Islet precursor cell (in vitro differentiated cells): ENCODE measurements at regions not wholly inside any gene's neighbourhood (a gene's known extent, or its start where the extent isn't known, plus 50 kb on each side); places are given as distances from the start of the nearest gene placed in this dataset.
"Not testable (repeated sequence)": the region's sequence is repeated elsewhere in the genome, so short reads cannot be mapped to it uniquely, and the experiment has no call there.

Experiments used
- DNase-seq: peaks from one replicate; pipeline ENCODE4 v3.0.0-alpha.2; 2018

DNA sequence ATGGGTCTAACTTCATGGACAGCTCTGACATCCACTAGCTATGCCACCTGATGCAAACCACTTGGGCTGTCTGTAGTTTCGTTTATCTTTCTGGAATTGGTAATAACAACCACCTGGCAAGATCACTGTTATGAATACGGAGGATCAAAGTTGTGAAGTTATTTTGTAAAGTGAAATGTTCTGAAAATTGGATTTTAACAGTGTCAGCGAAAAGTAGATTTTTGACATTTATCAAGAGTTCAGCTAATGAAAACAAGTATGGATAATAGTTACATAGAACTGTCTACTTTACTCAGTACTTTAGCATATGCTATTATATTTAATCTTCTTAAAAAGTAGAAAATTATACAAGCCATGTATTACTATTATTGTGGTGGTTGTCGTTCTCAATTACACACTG, 813.8 kb downstream of the RNF144A start:
- DNase-seq = no peak

DNA sequence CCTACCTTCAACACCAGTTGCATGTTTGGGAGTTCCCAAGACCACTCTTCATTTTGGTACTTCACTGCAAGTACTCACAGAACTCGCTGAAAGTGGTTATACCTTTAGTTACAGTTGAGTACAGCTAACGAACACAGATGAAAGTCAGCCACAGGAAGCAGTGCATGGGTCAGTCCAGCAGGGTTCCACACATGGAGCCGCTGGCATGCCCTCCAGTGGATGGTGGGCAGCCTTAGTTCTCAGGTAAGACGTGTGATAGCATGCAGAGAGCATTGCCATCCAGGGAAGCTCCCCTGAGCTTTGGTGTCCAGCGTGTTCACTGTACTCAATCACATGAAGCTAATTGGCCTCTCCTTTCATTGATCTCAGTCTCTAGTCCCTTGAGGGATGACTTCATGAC, 815.3 kb downstream of the RNF144A start:
- no peak for DNase-seq

DNA sequence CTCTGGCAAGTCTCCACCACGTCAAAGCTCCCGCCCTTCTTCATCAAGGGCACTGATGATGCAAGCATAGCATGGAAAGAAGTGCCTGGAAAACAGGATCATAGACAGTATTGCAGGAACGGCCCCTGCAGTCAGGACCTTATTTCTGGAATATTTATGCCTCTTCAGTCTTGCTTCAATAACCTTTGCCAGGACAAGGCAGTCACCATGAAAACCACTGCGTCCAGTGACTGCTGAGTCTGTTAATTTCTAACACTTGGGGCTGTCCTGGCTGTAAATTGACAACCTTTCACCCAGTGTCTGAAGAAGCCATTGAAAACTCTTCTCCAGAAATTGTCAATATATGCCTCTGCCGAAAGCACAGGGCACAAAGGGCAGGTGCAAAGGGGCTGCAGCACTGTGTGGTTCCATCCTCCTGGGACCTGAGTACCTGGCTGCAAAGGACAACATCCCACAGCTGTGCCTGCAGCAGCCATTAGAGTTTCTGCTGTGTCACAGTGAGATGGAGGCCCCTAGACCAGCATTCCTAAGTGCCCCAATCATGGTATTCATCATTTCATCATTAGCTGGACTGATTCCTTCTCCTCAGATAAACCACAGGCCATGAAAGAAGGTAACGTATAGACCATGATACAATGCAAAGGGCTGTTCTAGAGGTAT, 819.6 kb downstream of the RNF144A start:
- DNase-seq = no peak

DNA sequence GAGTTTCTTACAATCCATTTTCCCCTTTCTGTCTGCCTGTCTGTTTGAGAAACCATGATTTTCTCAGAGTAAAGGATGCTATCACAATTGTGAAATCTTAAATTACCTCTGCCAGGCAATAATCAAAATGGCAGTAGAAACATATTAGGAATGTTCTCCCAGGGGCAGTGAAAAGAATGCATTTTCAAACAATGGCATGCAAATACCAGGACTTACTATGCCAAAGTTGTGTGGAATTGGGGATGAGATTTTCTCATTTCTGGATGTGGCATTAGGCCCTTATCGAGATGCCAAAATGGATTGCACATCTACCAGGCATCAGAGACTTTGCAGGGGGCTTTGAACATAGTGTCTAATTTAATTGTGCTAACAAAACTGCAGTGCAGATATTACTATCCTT, 821.4 kb downstream of the RNF144A start:
- DNase-seq = no peak

DNA sequence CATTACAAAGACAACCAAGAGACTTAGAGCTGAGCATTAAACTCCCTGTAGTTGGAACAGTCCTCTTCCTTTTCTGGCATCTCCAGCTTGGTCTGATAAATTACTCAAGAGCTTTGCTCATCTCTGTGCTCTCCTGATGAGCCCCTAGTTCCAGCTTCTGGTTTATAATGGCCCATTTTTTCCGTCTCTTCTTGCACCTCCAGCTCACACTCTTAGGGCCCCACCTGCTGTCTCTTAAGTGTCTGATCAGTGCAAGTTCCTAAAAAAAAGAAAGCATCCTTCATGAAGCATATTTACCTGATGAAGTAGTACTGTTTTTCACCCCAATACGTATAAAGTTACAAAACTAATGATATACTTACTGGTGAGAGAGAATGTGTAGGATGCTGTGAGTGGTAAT, 822.9 kb downstream of the RNF144A start:
- no peak for DNase-seq

DNA sequence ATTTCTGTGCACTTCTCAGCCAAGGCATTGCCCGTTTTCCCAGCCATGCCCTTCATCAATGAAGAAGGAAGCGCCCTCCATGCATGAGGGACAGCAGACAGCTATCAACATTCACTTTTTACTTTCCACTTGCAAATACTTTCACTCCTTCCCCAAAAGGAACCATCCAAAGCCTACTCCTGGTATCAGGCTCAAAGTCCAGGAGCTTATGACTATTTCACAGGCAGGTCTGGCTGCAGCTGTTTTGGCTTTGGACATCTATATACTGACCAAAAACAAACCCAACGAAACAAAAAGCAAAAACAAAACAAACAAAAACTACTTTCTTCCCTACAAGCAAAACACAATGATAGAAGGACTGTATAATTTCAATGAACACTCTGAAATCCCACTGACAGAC, 825.1 kb downstream of the RNF144A start:
- DNase-seq = no peak

DNA sequence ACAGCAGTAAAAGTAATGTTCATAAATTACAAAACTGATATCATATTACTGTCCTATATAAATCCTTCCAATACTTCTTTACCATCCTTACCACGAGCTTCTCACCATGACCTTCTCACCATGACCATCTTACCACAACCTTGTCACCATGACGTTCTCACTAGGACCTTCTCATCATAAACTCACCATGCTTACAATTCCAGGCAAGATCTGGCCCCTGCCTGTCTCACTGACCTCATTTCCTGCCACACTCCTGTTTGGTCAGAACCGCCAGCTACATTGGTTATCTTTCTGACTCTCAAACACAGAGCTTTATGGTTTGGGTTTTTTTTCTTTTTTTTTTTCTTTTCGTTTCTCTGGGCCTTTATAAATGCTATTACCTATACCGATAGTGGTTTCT, 827.6 kb downstream of the RNF144A start:
- no peak for DNase-seq

DNA sequence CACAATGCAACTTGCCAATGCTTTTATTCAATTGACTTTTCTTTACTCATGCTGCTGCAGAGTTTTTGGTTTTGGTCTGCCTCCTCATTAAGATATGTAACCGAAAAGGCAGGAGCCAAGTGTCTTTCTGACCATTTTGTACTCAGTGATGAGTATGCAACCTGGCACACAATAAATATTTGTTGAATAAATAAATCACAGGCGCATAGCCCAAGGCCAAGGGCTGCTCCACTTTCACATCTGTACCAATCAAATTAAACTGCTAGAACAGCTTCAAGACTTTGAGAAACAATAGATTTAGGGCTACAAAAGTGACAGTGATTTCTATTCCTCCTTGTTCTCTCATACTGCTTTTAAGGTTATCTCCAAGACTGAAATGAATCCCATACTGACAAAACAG, 828.2 kb downstream of the RNF144A start:
- DNase-seq = no peak

DNA sequence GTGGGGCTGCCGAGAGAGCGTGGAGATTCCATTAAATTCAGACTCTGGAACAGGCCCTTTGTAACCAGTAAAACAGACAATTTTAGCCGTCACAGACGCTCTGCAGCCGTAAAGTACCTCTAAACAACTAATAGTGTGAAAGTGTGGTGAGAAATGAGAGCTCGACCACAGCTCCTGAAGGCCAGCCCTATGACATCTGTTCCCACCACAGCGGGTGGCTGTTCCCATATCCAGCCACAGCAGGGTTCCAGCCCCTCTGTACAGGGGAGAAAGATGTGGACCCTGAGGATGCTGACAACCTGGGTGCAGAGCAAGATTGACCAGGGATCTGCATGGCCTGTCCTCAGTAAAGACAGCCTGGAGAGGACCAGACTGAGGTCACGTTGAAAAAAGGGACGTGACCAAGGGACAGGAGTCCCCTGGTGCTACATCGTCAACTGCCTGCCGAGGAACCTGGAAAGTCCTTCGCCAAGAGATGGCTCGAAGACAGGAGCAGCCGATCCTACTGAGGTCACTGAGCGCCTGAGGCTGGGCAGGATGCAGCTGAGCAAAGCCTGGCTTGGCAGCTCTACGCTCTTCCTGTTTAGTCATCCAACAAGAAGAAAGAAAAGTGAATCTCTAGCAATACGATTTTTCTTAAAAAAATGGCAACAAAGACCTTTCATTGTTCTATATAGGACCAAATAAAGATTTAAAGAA, 831.7 kb downstream of the RNF144A start:
- DNase-seq = peak; percentile 78

DNA sequence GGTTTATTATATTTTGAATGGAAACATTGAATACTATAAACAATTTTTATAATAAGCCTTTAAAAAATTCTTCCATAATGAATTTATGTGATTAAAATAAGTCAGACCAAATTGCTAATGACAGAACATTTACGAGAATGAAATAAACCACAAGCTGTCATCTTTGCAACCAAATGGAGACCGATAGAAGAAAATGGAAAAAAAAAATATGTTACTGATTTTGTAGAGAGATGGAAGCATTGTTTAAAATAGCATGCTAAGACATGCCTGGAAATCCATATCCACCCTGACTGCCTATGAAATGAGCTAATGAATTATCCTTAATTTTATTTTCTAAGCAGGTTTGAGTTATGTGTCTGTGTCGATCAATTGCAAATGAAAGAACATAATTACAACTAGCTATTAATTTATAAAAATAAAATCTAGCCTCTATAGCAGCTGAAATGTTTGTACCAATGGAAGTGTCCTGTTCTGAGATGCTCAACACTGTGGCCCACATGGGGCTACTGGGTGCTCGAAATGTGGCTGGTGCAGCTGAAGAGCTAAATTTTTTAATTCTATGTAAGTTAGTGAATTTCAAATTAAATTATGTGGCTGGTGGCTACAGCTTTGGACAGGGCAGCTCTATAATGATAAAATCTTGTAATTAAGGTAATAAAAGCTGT, 832.8 kb downstream of the RNF144A start:
- DNase-seq = no peak

DNA sequence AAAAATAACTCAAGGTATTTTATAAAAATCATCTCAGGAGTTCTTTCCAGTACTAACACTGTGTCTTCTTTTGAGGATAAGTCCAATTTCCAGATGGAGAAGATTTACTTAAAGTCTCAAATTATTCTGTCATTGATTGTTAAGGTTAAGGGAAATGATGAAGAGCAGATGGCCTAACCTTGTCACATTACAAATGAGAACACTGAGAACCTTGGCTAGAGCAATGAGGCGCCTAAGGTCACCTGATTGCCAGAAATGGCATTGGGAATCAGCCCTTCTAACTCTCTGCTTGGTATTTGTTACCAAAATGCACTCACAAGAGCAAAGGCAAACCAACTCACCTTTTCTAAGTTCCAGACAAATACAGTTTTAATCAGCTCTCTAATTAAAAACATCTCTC, 835.1 kb downstream of the RNF144A start:
- DNase-seq = no peak

DNA sequence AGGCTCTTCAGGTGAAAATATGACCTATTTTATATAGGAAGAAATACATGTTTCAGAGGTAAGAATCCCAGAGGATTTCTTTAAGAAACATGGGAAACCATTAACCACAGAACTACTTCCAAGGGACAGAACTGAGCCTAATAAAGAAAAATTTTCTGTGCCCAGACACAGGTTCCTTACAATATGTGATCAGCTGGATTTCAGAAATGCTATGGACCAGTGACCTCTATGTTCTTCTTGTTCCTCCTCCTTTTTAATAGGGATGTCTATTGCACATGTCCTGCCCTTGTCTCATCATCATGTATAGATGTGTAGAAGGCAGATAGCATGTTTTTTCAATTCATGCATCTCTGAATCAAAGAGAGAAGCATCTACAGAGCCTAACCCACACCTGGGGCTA, 836.6 kb downstream of the RNF144A start:
- no peak for DNase-seq

DNA sequence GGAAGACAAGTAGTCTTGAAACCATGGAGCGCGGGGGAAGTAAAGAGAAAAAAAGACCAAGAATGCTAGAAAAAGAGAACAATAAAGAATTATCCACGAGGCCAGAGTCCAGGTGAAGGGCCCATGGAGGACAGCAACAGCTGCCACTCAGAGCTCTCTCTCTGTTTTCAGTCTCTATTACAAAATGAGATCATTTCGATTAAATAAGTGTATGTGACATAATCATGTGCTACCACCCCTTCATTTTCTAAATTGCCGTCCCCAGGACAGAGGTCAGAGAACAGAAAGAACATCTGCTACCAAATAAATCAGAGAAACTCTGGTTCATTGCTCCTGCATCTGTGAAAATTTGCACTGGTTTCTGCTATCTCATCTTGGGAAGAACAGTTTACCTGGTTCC, 838.7 kb downstream of the RNF144A start:
- DNase-seq = no peak

DNA sequence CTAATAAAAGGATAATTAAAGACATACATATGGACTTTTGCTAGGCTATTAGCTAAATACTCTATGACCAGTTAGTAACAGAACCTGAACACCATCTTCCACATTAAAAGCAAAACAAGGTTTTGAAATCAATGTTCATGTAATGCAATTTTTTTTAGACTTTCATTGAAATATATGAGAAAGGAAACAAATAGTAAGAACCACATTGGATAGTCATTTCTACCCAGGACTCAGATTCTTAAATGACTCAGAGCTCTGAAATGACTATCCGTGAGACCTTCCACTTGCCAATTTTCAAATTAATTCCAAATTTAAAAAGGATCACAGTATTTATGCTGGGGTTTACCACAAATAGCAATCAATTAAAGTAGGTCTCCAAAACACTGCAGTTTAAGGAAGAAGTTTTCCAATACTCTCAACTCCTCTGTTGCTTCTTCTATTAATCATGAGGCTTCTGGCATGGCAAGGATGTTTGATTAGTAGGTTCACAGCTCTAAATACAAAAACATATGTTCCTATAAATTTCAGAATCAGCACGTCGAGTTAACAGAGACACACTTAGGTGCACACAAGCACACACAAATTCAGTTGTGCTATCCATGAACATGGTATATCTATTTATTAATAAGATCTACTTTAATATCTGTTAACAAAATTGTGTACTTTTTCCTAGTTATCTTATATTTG, 841.0 kb downstream of the RNF144A start:
- no peak for DNase-seq

DNA sequence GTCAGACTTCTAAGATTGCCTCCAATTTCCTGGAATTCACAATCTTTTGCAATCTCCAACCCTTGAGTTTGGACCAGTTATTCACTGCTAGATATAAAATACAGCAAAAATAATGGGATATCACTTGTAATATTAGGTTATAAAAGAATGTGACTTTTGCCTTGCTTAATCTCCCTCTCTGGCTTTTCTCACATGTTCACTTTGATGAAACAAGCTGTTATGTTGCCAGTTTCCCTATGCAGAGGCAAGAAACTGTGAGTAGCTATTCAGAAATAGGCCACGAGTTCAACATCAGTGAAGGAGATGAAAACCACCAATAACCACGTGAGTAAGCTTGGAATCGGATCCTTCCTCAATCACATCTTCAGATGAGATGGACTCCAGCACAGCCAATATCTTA, 842.7 kb downstream of the RNF144A start:
- no peak for DNase-seq

DNA sequence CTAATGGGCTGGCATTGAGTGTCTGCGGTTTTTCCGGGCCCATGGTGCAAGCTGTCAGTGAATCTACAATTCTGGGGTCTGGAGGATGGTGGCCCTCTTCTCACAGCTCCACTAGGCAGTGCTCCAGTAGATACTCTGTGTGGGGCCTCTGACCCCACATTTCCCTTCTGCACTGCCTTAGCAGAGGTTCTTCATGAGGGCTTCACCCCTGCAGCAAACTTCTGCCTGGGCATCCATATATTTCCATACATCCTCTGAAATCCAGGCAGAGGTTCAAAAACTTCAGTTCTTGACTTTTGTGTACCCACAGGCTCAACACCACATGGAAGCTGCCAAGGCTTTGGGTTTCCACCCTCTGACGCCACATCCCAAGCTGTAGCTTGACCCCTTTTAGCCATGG, 846.2 kb downstream of the RNF144A start:
- DNase-seq = not testable (repeated sequence)

DNA sequence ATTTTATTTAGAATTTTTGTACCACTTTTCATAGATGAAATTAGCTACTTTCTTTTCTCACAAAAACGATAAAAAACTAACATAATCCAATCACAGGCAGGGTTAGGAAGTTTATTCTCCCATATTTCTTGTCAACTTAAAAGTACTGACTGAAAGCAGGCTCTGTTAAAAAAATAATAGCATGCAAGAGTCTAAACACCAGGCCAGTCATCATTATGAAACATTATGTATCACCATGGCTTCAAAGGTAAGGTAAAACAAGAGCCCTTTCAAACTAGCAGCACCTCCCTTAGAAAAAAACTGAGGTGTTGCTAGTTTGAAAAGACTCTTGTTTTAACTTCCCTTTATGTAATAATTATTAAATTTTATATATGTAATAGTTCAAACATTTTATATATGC, 848.0 kb downstream of the RNF144A start:
- DNase-seq = no peak

DNA sequence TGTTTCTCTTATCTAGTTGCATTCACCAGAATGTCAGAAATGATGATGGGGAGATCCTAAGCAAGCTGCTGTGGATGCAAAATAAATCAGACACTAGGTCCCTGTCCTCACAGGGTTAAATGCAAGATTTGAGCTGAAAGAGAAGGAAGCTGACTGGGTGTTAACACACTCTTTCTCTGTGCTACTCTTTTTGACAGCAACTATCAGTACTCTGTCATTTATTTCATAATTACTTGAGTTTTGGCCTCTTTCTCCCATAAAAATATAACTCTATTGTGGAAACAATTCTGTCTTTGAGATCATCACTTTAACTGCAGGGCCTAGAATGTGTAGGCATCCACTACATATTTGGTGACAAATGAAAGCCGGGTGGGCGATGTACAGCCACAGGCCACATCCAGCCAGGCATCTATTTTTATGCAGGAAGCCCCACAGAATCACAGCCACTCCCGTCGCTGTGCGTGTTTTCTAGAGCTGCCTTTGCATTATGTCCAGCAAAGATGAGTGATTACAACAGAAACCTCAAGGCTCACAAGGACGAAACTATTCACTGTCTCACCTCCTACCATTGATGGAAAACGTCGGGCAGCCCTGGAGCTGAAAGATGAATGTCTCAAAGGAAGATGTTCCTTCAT, 849.0 kb downstream of the RNF144A start:
- no peak for DNase-seq

DNA sequence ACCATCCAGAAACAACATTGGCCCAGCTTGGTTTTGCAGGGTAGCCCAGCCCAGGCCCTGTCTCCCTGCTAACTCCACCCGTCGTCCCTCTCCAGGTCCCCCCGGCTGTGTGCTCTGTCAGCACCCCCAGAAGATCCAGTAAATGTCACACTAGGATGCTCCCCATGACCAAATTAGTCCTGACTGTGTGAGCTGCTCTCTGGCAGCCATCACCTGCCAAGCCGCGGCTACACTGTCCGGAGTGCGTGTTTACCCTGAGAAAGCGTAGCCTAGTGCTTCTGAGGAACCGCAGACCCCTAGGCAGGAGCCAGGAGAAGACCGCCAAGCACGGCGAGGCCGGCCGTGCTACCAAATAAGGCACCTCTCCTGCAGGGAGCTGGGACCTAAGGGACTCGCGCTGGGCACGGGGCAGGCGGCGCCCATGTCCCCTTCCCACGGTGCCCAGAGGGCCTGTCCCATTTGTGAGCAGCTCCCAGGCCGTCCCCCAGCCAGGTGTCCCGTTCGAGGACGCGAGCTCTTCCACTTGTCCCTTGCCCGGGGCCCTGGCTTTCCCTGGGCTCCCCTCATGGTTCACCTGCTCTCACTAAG, 849.9 kb downstream of the RNF144A start:
- DNase-seq = no peak

DNA sequence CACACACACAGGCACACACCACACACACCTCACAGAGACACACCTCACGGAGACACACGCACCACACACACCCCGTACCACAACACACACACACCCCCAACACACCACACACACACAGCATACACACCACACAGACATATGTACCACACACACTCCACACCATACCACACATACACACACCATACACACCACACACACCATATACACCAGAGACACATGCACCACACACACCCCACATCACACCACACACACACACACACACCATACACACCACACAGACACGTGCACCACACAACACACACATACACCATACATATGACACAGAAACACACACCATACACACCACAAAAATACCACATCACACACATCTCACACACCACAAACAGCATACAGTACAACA, 850.7 kb downstream of the RNF144A start:
- DNase-seq = no peak

DNA sequence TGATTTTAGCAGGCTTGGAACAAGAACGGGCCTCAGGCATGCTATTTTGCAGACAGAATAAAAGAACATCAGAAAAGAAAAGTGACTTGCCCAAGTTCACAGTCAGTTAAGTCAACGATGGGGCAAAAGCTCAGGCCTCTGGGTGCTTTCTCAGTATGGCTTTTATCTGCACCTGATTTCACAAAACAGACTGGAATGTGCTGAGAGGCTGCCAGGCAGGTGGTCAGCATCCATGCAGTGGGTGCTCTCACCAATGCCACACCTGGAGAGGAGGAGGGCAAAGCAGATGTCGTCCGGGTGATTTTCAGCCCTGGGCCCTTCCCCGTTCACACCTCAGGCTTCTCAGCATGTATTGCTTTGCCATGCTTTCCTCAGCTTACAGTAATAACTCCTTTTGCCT, 854.6 kb downstream of the RNF144A start:
- DNase-seq = no peak

DNA sequence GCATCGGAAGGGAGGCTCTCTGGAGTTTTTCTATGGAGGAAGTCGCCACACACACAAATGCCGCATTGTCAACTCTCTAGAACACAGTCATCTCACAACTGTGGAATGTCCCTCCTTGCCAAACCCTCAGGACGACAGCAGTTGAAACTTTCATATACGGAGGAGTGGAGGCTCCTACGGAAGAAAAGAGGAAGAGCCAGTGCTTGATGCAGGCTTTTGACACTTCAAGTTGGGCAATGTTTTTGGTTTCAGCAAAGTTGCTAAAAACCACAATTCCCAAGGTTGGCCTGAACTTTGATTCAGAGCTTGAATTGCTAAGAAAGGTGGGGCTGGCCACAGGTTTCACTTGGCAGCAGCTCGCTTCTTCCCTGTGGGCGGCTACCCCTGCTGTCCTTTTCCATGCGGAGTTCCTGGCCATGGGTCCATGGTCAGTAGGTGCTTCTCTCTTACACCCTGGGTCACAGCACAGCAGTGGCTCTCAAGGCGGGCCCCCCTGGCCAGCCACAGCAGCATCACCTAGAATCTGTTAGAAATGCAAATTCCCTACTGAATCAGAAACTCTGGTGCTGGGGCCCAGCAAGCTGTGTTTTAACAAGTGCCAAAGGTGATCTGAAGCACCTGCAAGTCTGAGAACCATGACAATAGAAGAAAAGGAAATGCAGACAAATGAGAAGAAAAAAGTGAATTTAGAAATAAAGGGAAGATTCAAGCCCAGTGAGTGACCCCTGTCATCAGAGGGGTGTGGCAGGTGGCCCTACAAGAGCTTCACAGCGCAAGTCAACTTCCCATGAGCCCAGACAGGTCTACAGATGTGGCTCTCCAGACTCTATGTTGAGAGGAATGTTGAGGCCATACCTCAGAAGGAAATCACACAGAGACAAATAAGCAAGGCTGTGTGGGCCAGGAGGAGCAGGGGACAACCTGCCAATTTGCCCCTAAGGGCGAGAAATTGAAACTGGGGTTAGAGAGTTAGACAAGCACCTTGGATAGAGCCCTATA, 856.4 kb downstream of the RNF144A start:
- no peak for DNase-seq
